ENCODE measurements at regions not wholly inside any gene's neighbourhood (a gene's known extent, or its start where the extent isn't known, plus 50 kb on each side); places are given as distances from the start of the nearest gene placed in this dataset.

DNA sequence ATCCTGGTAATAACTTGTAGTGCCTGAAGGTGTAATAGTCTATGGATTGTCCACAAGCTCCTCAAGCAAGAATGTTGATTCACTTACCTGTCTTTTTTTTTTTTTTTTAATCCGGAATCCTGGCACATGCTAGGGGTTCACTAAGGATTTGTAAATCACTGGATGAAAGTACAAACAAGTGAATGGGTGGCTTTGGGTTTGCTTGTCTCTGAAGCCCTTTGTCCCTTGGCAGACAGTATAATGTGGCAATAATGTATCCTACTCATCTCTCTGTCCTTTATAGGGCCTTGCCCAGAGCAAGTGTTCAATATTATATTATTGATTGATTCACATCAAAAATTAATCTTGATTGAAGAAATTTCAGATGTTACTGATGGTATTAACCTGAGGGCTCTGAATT is 334.0 kb upstream of the CPEB2 start:
- no peak for DNase-seq

DNA sequence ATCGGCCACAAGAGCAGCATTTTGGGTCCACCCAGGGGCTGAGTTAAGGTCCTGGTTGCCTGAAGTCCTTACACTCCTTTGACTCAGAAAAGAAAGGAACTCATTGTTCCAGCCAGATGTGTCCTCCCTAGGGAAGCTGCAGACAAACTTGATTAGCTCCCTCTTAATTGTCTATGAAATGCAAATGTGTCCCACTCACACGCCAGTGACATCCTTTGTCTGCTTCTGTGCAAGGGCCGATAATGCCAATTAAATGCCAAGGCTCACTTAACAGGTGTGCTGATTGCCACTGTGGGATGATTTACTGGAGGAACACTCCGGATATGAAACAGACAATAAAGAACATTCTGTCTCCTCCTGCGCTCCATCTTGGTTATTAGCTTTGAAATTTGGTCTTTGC is 332.9 kb upstream of the CPEB2 start:
- DNase-seq, result no peak

DNA sequence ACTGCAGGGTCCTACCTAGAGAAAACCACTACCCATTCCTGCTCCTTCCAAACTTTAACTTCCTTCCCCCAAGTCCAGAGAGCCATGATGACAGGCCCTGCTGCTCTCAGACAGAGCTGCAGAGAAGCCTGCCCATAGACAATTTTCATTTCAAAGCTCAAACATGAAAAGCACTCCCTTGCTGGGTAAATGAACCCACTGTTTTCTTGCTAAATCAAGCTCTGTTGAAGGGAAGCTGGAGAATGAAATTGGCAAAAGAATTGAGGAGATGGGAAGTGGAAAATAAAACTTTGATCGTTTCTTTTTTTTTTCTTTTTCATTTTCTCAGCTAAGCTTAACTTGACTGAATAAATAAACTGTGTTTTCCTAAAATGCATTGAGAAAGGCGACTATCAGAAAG is 331.1 kb upstream of the CPEB2 start:
- DNase-seq, result no peak

- DNase-seq, result no peak
Observed at GRCh38 chr4:14675279-14675985, 326.8 kb upstream of the CPEB2 start.

DNA sequence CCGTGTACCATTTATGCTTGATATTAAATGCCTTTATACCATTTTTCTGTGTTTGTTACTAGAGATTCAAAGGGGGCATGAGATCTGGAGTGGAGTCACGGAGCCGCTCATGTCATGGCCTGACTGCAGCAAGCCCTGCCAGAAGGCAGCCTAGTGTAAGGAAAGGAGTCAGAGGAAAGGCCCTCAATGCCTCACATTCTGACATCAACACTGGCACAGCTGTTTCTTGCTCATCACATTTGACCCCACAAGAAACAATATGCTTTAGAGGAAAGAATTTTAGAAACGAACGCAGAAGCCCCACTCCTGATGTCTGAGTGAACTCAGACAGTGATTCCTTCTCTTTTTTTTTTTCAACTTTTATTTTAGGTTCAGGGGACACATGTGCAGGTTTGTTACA is 322.4 kb upstream of the CPEB2 start:
- DNase-seq, result no peak

DNA sequence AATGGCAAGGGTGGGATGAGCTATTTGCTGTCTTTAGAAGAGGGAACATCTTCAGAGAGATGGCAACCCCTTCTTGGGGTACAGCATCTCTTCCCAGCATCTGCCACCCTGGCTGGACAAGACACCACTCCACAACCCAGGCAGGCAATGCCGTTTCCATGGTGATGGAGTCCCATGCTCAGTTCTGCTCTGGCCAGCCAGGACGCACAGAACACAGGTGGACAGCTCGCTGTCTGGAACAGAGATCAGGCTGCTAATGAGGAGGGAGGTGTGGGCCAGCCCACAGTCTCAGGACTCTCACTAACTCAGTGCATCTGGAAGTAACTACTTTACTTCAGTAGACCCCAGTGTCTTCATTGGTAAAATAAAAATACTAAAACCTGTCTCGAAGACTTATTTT is 321.0 kb upstream of the CPEB2 start:
- DNase-seq, result no peak

DNA sequence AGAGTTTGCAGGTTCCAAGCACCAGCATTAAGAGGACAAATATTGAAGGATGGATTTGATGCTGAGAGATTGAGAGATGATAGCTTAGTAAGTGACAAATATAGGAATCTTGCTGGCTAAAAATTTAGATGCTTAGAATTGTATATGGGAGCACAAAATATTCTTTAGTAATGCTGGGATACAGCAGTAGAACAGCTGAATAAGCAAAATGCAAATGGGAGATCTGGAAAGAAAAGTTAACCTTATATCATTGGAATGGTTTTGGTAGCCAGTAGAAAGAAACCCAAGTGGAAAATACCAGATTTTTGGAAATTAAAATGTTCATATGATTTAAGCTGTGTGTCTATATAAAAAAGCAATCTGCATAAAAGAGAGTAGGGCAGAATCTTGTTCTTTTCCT is 308.6 kb upstream of the CPEB2 start:
- DNase-seq, result no peak

DNA sequence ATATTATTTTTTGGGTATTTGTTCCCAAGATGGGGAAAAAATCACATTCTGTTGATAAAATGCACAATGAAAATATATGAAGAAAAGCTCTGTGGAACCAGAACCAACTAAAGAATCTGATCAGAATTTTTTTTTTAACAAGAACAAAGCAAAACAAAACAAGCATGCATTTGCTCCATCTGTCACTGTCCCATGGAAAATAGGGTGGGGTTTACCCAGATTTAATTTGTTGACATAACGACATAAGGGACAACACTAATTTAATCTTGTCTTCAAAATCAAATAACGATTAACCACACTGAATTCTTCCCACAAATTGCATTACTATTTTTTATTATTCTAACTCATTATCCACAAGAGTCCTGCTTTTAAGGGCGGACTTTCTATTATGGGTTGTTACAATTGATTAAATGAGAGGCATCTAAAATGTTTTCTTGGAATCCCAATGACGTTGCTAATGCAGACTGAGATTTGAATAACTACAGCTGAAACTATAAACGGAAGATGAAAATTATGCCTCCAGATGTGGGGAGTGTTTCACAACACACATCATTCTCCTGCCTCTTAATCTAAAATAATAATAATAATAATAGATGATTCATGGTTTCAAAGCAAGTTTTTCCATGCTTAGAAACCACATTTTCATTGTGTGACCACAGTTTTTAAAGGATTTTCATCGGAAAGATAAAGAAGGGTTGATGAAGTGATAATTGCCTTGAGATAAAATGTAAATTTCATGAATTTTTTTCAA is 307.0 kb upstream of the CPEB2 start:
- no peak for DNase-seq

DNA sequence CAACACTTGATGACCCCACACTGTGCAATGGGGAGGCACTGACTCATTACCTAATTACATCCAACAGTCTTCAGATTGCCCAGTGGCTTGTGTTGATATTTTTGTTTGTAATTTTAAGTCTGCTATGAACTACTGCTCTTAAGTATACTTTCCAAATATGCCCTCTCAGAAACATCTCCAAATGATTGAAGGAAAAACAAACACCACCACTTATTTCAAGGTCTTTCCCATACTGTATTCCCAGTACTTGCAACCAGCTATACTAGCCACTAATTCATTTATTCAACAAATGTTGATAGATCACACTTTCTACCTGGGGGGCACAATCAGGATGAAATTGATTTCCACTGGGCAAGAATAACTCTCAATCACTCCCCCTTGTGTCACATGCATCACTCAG is 302.2 kb upstream of the CPEB2 start:
- DNase-seq, result no peak

DNA sequence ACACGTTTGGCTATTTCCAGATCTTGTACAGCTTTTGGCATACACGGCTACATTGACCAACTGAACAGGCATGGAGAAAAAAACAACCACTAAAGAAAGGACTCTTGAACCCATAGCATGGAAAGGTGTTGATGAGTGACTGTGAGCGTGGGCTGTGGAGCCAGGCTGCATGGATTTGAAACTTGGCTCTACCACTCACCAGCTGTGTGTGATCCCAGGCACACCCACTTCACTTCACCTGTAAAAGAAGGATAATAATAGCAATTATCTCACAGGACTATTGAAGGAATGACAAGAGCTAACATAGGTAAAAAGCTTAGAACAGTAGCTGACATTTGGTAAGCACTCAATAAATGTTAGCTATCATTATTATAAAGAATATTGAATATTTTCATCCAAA is 301.7 kb upstream of the CPEB2 start:
- DNase-seq, result no peak

DNA sequence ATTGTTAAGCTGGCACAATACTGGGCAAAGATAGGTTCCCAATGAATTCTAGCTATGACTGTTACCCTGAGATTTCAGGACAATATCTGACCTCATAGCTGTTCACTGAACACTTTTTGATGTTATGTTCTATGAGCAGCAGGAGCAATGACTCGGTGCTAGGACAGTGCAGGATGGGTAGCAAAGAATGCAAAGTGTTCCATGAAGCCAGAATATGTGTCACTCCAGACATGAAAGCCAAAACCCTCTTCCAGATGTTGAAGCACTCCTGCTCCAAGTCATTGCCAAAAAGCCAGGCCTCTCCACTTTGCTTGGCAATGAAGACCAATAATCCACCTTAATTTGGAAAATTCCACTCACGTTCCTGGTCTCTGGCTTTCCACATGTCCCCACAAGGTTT is 300.9 kb upstream of the CPEB2 start:
- DNase-seq, result no peak

- no peak for DNase-seq
Observed at GRCh38 chr4:14701896-14702295, 300.4 kb upstream of the CPEB2 start.

- DNase-seq, result no peak
Observed at GRCh38 chr4:14708574-14708973, 293.7 kb upstream of the CPEB2 start.

- no peak for DNase-seq
Observed at GRCh38 chr4:14711259-14711658, 291.0 kb upstream of the CPEB2 start.

GRCh38 chr4:14716691-14717090 is 285.6 kb upstream of the CPEB2 start:
- DNase-seq, result no peak

GRCh38 chr4:14719053-14719452 is 283.2 kb upstream of the CPEB2 start:
- DNase-seq, result no peak

GRCh38 chr4:14726441-14726840 is 275.8 kb upstream of the CPEB2 start:
- no peak for DNase-seq

GRCh38 chr4:14726877-14727361 is 275.4 kb upstream of the CPEB2 start:
- no peak for DNase-seq

GRCh38 chr4:14729282-14730000 is 272.8 kb upstream of the CPEB2 start:
- DNase-seq, result no peak

GRCh38 chr4:14742054-14742453 is 260.2 kb upstream of the CPEB2 start:
- no peak for DNase-seq

DNA sequence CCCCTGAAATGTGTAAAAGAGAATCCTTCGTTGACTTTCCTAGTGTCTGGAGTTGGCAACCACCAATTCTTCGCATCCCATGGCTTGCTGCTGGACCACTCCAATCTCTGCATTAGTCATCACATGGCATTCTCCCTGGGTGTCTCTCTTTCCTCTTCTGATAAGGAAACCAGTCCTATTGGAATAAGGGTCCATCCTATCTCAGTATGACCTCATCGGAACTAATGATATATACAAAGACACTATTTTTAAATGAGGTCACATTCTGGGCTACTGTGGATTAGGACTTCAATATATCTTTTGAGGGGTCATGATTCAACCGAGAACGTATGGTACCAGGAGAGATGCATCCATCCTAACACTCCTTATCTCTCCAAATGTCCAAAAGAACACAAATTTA is 259.1 kb upstream of the CPEB2 start:
- no peak for DNase-seq

GRCh38 chr4:14743601-14744000 is 258.7 kb upstream of the CPEB2 start:
- DNase-seq, result no peak

DNA sequence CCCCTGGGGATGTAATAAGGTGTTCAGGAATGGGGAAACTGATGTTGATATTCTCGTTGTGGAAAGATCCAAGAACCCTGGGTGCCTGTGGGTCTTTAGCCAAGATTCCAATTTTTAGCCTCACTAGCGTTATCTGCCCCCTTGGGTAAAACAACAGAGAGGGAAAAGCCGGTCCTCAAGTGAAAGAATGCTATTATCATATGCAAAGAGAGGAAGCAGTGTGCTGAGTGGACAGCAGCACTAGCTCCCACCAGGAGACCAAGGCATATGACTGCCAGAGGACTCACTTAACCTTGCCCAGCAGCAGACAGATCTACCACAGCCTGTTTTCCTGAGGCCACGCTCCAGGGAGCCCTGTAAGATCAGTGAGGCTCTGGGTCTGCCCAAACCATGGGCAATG is 257.9 kb upstream of the CPEB2 start:
- no peak for DNase-seq

DNA sequence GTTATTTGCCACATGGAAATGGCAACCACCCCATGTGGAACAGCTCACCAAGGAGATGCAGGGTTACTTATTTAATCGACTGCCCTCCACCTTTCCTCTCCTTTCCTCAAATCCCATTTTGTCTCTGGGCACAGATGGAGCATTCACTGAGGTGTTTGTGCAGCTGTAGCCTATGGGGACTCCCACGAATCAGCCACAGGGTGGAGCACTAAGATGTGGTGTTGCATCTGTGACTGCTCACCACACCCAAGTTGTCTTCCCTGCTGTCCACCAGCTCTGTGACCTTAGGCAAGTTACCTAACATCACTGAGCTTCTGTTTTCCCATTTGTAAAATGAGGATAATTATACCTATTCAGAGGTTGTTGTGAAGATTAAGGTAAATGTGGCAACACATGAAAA is 252.4 kb upstream of the CPEB2 start:
- no peak for DNase-seq
